ENCODE measurements at regions not wholly inside any gene's neighbourhood (a gene's known extent, or its start where the extent isn't known, plus 50 kb on each side); places are given as distances from the start of the nearest gene placed in this dataset.
"Not testable (repeated sequence)": the region's sequence is repeated elsewhere in the genome, so short reads cannot be mapped to it uniquely, and the experiment has no call there.

DNA sequence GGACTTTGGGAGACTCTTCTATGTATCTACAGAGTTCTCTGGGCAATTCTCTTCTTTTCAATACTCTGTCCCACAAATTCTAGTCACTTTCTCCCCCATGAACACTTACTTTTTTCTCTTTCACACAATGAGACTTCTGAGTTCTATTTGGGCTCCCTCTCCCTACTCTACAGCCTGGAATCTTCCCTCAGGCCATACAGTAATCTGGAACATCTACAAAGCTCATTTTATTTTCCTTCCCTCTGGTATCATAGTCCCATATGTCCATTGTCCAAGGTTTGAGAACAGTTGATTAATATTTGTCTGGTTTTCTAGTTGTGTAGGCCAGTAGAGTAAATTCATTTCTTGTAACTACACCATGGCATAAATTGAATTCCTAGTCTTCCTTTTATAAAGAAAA, 544.6 kb upstream of the RAG2 start:
- H3K27ac ChIP-seq, result no peak overlapping the region
- intact Hi-C loops (cut with DNase I), result no loop called here
- no peaks in the 10 kb centered on the region for H3K27me3 ChIP-seq (ENCODE audit: insufficient read depth in 3 of 3, low read length in 2 of 3)
- DNase-seq (no peak), ATAC-seq (no peak)
- no peak overlapping the region for H3K4me3 ChIP-seq
- H3K4me1 ChIP-seq, result no peaks in the 10 kb centered on the region
- no peaks in the 10 kb centered on the region for H3K36me3 ChIP-seq (ENCODE audit: insufficient read depth in 1 of 2, low read depth in 1 of 2)
- TF ChIP-seq, protein P1, sequence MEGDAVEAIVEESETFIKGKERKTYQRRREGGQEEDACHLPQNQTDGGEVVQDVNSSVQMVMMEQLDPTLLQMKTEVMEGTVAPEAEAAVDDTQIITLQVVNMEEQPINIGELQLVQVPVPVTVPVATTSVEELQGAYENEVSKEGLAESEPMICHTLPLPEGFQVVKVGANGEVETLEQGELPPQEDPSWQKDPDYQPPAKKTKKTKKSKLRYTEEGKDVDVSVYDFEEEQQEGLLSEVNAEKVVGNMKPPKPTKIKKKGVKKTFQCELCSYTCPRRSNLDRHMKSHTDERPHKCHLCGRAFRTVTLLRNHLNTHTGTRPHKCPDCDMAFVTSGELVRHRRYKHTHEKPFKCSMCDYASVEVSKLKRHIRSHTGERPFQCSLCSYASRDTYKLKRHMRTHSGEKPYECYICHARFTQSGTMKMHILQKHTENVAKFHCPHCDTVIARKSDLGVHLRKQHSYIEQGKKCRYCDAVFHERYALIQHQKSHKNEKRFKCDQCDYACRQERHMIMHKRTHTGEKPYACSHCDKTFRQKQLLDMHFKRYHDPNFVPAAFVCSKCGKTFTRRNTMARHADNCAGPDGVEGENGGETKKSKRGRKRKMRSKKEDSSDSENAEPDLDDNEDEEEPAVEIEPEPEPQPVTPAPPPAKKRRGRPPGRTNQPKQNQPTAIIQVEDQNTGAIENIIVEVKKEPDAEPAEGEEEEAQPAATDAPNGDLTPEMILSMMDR (IDR thresholded peaks at IDR 0.05), result no peak
- H3K9me3 ChIP-seq, result no peaks in the 10 kb centered on the region

DNA sequence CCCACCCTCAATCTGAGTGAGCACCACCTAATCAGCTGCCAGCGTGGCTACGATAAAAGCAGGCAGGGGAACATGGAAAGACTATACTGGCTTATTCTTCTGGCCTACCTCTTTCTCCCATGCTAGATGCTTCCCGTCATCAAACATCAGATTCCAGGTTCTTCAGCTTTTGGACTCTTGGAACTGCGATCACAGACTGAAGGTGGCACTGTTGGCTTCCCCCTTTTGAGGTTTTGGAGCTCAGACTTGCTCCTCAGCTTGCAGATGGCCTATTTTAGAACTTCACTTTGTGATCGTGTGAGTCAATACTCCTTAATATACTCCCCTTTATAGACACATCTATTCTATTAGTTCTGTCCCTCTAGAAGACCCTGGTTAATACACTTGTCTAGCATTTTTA, 543.7 kb upstream of the RAG2 start:
- WGBS, 3 donors, result 83 to 88% (median 86%) methylated on average over 5 of the region's 5 CpGs
- no peak overlapping the region for H3K4me3 ChIP-seq
- H3K27ac ChIP-seq, result no peak overlapping the region
- no peak for DNase-seq
- ATAC-seq, result no peak
- H3K27me3 ChIP-seq (ENCODE audit: insufficient read depth in 3 of 3, low read length in 2 of 3), result no peaks in the 10 kb centered on the region
- H3K4me1 ChIP-seq, result no peaks in the 10 kb centered on the region
- H3K9me3 ChIP-seq, result no peaks in the 10 kb centered on the region
- intact Hi-C loops (cut with DNase I), result no loop called here
- TF ChIP-seq, protein P1 (IDR thresholded peaks at IDR 0.05), result no peak
- no peaks in the 10 kb centered on the region for H3K36me3 ChIP-seq (ENCODE audit: insufficient read depth in 1 of 2, low read depth in 1 of 2)

DNA sequence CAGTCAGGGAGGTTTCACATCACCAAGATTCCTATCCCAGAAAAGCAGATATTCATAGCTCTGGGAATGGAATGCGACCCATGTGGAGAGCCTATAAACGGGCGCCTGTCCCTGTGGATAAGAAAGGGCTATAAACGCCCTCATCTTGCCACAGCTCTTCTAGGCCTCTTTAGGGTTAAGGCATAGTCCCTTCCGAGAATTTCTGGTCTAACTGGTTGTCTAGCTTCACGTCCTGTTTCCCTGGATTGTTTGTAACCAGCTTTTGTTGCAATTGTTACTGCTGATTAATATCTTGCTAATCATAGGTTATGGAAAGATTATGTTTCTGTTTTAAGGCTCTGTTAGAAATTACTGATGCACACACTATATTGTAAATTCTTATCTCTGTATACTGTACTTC, 537.6 kb upstream of the RAG2 start:
- H3K27me3 ChIP-seq (ENCODE audit: insufficient read depth in 3 of 3, low read length in 2 of 3); H3K27ac ChIP-seq; ATAC-seq; DNase-seq; H3K36me3 ChIP-seq (ENCODE audit: insufficient read depth in 1 of 2, low read depth in 1 of 2); H3K4me3 ChIP-seq; H3K9me3 ChIP-seq; intact Hi-C loops (cut with DNase I); H3K4me1 ChIP-seq: not testable (repeated sequence)
- WGBS, 3 donors, result 79 to 83% (median 80%) methylated on average over 6 of the region's 6 CpGs

DNA sequence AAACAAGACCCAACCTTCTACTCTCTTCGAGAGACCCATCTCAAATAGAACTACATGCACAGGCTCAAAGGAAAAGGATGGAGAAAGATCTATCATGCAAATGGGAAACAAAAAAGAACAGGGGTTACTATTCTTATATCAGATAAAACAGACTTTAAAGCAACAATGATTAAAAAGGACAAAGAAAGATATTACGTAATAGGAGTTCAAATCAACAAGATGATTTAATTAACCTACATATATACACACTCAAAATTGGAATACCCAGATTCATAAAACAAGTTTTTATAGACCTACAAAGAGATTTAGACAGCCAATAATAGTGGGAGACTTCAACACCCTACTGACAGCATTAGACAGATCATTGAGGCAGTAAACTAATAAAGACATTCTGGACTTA, 536.6 kb upstream of the RAG2 start:
- no peaks in the 10 kb centered on the region for H3K36me3 ChIP-seq (ENCODE audit: insufficient read depth in 1 of 2, low read depth in 1 of 2)
- no peak overlapping the region for H3K4me3 ChIP-seq
- no peaks in the 10 kb centered on the region for H3K9me3 ChIP-seq
- no peaks in the 10 kb centered on the region for H3K4me1 ChIP-seq
- WGBS, 3 donors, result 37 to 77% (median 69%) methylated on average over 2 of the region's 2 CpGs
- H3K27ac ChIP-seq, result no peak overlapping the region
- no peak for DNase-seq
- no peaks in the 10 kb centered on the region for H3K27me3 ChIP-seq (ENCODE audit: insufficient read depth in 3 of 3, low read length in 2 of 3)
- TF ChIP-seq, protein P1 (IDR thresholded peaks at IDR 0.05), result no peak
- ATAC-seq, result no peak
- intact Hi-C loops (cut with DNase I), result no loop called here

DNA sequence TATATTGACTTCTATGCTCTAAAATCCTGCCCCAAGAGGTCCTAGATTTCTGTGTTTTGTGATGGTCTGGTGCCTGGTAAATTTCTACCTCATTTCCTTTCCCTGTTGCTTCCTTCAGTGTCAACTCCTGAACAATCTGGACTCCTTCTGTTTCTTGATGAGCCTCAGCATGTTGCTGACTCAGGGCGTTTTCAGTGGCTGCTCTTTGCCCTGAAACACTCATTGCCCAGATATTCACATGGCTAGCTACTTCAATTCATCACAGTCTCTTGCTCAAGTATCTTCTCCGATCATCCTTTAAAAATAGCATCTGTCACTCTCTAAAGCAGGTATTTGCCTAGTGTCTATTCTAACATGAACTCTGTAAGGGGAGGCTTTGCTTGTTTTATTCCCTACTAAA, 526.3 kb upstream of the RAG2 start:
- H3K9me3 ChIP-seq, result no peaks in the 10 kb centered on the region
- no peaks in the 10 kb centered on the region for H3K27me3 ChIP-seq (ENCODE audit: insufficient read depth in 3 of 3, low read length in 2 of 3)
- ATAC-seq, result no peak
- TF ChIP-seq, protein P1 (IDR thresholded peaks at IDR 0.05), result no peak
- no peak overlapping the region for H3K4me3 ChIP-seq
- WGBS, 3 donors, result 58 to 64% (median 64%) methylated on average over 2 of the region's 2 CpGs
- no peaks in the 10 kb centered on the region for H3K4me1 ChIP-seq
- intact Hi-C loops (cut with DNase I), result no loop called here
- H3K27ac ChIP-seq, result no peak overlapping the region
- no peaks in the 10 kb centered on the region for H3K36me3 ChIP-seq (ENCODE audit: insufficient read depth in 1 of 2, low read depth in 1 of 2)
- no peak for DNase-seq

Measured in psoas muscle (tissue), 7 donors.